Vagina (tissue), 2 donors: ENCODE measurements at regions not wholly inside any gene's neighbourhood (a gene's known extent, or its start where the extent isn't known, plus 50 kb on each side); places are given as distances from the start of the nearest gene placed in this dataset.

Source experiments
- DNase-seq, 2 donors: peaks; one replicate each; pipeline ENCODE4 v3.0.0-alpha.2; 2017; ENCODE audit errors: extremely low spot score in 2 of 2
- H3K27ac ChIP-seq: fragments of 200-600 bp; sonication (generic); one replicate; pipeline ENCODE4 v1.5.1; 2019
- H3K27me3 ChIP-seq: fragments of 200-600 bp; sonication (generic); one replicate; pipeline ENCODE4 v1.5.1; 2019
- H3K36me3 ChIP-seq, 2 donors: fragments of 200-600 bp; sonication (generic); one replicate each; pipeline ENCODE4 v1.5.1; 2017 to 2019
- H3K4me1 ChIP-seq: fragments of 200-600 bp; sonication (generic); one replicate; pipeline ENCODE4 v1.5.1; 2019
- H3K4me3 ChIP-seq, 2 donors: fragments of 200-600 bp; sonication (generic); 1 replicate in 1 of 2; 2 replicates in 1 of 2; pipeline ENCODE4 v1.5.1; 2016 to 2019
- H3K9me3 ChIP-seq: fragments of 200-600 bp; sonication (generic); one replicate; pipeline ENCODE4 v1.5.1; 2019
- CTCF ChIP-seq, 3 experiments: fragments of 450-650 bp in 2 of 3; fragments of 200-600 bp in 1 of 3; sonication (generic) in 1 of 3; IDR thresholded peaks; one replicate each; pipeline ENCODE4 v1.5.1; 2017 to 2019; ENCODE audit warnings: antibody characterized with exemption in 3 of 3, mild to moderate bottlenecking in 2 of 3, moderate library complexity in 2 of 3
- POLR2A ChIP-seq, 2 donors: fragments of 450-650 bp; IDR thresholded peaks; one replicate each; pipeline ENCODE4 v1.6.1; 2017; ENCODE audit warnings: antibody characterized with exemption in 2 of 2, mild to moderate bottlenecking in 2 of 2, moderate library complexity in 2 of 2
- POLR2AphosphoS5 ChIP-seq, 2 donors: sonication (generic); formaldehyde crosslinking; IDR thresholded peaks; one replicate each; pipeline ENCODE4 v1.9.0; 2017; ENCODE audit warnings: antibody characterized with exemption in 2 of 2, mild to moderate bottlenecking in 2 of 2, low read depth in 1 of 2; ENCODE audit not compliant: insufficient read depth in 1 of 2
- intact Hi-C: fragments of 100-400 bp; cut with DNase I; formaldehyde crosslinking; loops from one replicate; pipeline ENCODE4 v1.15.1; 2023

- no peak overlapping the region for H3K27ac ChIP-seq
- TF ChIP-seq POLR2AphosphoS5 (IDR thresholded peaks at IDR 0.05; ENCODE audit: insufficient read depth in 1 of 2, low read depth in 1 of 2) (no peak), POLR2A (IDR thresholded peaks at IDR 0.05) (no peak), CTCF (IDR thresholded peaks at IDR 0.05) (no peak)
- intact Hi-C loops: loop anchor here (10.0 kb wide), 1 partner anchor 417 kb away; no protein-coding TSS in a partner anchor
- DNase-seq: no peak
- H3K27me3 ChIP-seq: no peaks in the 10 kb centered on the region
- H3K4me3 ChIP-seq: no peak overlapping the region
- no peaks in the 10 kb centered on the region for H3K4me1 ChIP-seq
- no peaks in the 10 kb centered on the region for H3K9me3 ChIP-seq
- no peaks in the 10 kb centered on the region for H3K36me3 ChIP-seq
These were observed 68.1 kb upstream of the PMEPA1 start for GRCh38 chr20:57777911-57778310.

- no peak overlapping the region for H3K27ac ChIP-seq
- no peaks in the 10 kb centered on the region for H3K9me3 ChIP-seq
- H3K36me3 ChIP-seq: no peaks in the 10 kb centered on the region
- no peaks in the 10 kb centered on the region for H3K27me3 ChIP-seq
- no peak overlapping the region for H3K4me3 ChIP-seq
- no peak for TF ChIP-seq POLR2A (IDR thresholded peaks at IDR 0.05)
- TF ChIP-seq CTCF (IDR thresholded peaks at IDR 0.05): no peak
- TF ChIP-seq POLR2AphosphoS5 (IDR thresholded peaks at IDR 0.05; ENCODE audit: insufficient read depth in 1 of 2, low read depth in 1 of 2): no peak
- peaks cover 5% of the 10 kb centered on the region for H3K4me1 ChIP-seq
- DNase-seq: no peak
- intact Hi-C loops: loop anchor here (10.0 kb wide), 1 partner anchor 420 kb away; no protein-coding TSS in a partner anchor
These were observed 65.1 kb upstream of the PMEPA1 start for GRCh38 chr20:57774951-57775350.

GRCh38 chr20:57774111-57774880 is 64.5 kb upstream of the PMEPA1 start:
- Histone ChIP-seq H3K4me1 (peaks cover 5% of the 10 kb centered on the region), H3K4me3 (no peak overlapping the region), H3K27ac (no peak overlapping the region), H3K9me3 (no peaks in the 10 kb centered on the region), H3K36me3 (no peaks in the 10 kb centered on the region), H3K27me3 (no peaks in the 10 kb centered on the region)
- no peak for TF ChIP-seq POLR2AphosphoS5 (IDR thresholded peaks at IDR 0.05; ENCODE audit: insufficient read depth in 1 of 2, low read depth in 1 of 2)
- TF ChIP-seq CTCF (IDR thresholded peaks at IDR 0.05): no peak
- no peak for TF ChIP-seq POLR2A (IDR thresholded peaks at IDR 0.05)
- no peak for DNase-seq
- intact Hi-C loops: loop anchor here (10.0 kb wide), 1 partner anchor 421 kb away; no protein-coding TSS in a partner anchor

- Histone ChIP-seq H3K36me3 (no peaks in the 10 kb centered on the region), H3K4me3 (no peak overlapping the region), H3K9me3 (no peaks in the 10 kb centered on the region), H3K27me3 (no peaks in the 10 kb centered on the region), H3K4me1 (peaks cover 5% of the 10 kb centered on the region), H3K27ac (no peak overlapping the region)
- TF ChIP-seq POLR2A (IDR thresholded peaks at IDR 0.05) (no peak), POLR2AphosphoS5 (IDR thresholded peaks at IDR 0.05; ENCODE audit: insufficient read depth in 1 of 2, low read depth in 1 of 2) (no peak), CTCF (IDR thresholded peaks at IDR 0.05) (no peak)
- no peak for DNase-seq
- intact Hi-C loops: loop anchor here (10.0 kb wide), 1 partner anchor 422 kb away; no protein-coding TSS in a partner anchor
These were observed 63.4 kb upstream of the PMEPA1 start for GRCh38 chr20:57773059-57773815.
